Choroid plexus epithelial cell (primary cell): ENCODE measurements at regions not wholly inside any gene's neighbourhood (a gene's known extent, or its start where the extent isn't known, plus 50 kb on each side); places are given as distances from the start of the nearest gene placed in this dataset.

Source experiments
- DNase-seq: peaks from one replicate; pipeline ENCODE4 v3.0.0-alpha.2; 2010; ENCODE audit warnings: low read depth
- H3K4me3 ChIP-seq: 2 replicates; pipeline ENCODE4 v1.5.1; 2011; ENCODE audit warnings: low read depth, mild to moderate bottlenecking, control low read depth, low read length, moderate library complexity
- CTCF ChIP-seq: conservative IDR thresholded peaks from 2 replicates; pipeline ENCODE4 v1.5.1; 2011; ENCODE audit warnings: low read depth, mild to moderate bottlenecking, control low read depth, inconsistent platforms, low read length, moderate library complexity

DNA sequence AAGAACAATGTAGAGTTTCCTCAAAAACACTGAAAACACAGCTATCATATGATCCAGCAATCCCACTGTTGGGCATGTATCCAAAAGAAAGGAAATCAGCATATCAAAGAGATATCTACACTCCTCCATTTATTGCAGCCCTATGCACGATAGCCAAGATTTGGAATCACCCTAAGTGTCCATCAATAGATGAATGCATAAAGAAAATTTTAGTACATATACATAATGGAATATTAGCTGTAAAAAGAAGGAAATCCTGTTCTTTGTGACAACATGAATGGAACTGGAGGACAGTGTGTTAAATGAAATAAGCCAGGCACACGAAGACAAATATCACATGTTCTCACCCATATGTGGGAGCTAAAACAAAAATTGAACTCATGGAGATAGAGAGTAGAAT is 114.5 kb upstream of the FN1 start:
- H3K4me3 ChIP-seq: no peak overlapping the region
- no peak for TF ChIP-seq CTCF
- DNase-seq: no peak

DNA sequence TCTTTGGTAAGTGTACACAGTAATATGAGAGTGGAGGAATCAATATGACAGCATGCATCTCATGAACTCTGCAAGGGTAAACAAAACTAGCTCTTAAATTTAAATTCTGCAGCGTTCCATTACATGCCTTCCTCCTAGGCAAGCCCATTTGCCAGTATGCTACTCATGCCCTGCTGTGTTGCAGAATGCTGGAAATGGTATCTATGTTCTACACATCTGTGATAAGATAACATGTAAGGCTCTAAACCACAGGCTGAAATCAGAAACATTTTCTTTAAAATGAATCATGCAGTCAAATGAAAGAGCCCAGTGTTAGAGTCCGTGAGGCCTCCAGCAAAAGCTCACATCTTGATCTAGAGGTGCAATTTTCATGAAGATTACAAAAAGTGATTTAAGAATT is 112.8 kb upstream of the FN1 start:
- peak; percentile 84 for DNase-seq
- H3K4me3 ChIP-seq: no peak overlapping the region
- TF ChIP-seq CTCF: no peak

GRCh38 chr2:215542690-215543089 is 106.8 kb upstream of the FN1 start:
- no peak for DNase-seq
- H3K4me3 ChIP-seq: no peak overlapping the region
- no peak for TF ChIP-seq CTCF

GRCh38 chr2:215540658-215541057 is 104.8 kb upstream of the FN1 start:
- TF ChIP-seq CTCF: no peak
- DNase-seq: peak; percentile 95
- no peak overlapping the region for H3K4me3 ChIP-seq

- peak; percentile 16 for TF ChIP-seq CTCF
- DNase-seq: peak; percentile 88
- H3K4me3 ChIP-seq: no peak overlapping the region
Measured at GRCh38 chr2:215537611-215538010, 101.7 kb upstream of the FN1 start.

GRCh38 chr2:215536510-215536909 is 100.6 kb upstream of the FN1 start:
- peak; percentile 41 for DNase-seq
- H3K4me3 ChIP-seq: no peak overlapping the region
- no peak for TF ChIP-seq CTCF

GRCh38 chr2:215535741-215536140 is 99.9 kb upstream of the FN1 start:
- H3K4me3 ChIP-seq: no peak overlapping the region
- peak; percentile 55 for DNase-seq
- TF ChIP-seq CTCF: no peak
